ENCODE measurements at regions not wholly inside any gene's neighbourhood (a gene's known extent, or its start where the extent isn't known, plus 50 kb on each side); places are given as distances from the start of the nearest gene placed in this dataset.

DNA sequence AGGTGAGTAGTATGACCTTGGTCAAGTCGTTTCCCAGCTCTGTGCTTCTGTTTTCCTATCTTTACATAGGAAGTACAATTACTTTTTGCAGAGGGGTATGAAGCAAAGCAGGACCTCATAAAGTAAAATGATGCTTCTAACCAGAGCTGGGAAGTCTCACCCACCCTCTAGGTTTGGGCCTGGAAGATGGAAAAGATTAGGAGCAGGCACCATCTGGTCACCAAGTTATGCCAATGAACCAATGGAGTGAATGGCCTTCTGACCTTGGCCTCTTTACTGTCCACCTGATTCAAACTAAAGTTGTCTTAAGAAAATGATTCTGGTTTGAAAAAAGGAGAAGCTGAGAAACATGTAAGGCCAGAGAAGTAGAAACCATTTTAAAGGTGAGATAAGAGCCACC is 68.9 kb upstream of the CTNNBL1 start:
- TF ChIP-seq, protein P1, sequence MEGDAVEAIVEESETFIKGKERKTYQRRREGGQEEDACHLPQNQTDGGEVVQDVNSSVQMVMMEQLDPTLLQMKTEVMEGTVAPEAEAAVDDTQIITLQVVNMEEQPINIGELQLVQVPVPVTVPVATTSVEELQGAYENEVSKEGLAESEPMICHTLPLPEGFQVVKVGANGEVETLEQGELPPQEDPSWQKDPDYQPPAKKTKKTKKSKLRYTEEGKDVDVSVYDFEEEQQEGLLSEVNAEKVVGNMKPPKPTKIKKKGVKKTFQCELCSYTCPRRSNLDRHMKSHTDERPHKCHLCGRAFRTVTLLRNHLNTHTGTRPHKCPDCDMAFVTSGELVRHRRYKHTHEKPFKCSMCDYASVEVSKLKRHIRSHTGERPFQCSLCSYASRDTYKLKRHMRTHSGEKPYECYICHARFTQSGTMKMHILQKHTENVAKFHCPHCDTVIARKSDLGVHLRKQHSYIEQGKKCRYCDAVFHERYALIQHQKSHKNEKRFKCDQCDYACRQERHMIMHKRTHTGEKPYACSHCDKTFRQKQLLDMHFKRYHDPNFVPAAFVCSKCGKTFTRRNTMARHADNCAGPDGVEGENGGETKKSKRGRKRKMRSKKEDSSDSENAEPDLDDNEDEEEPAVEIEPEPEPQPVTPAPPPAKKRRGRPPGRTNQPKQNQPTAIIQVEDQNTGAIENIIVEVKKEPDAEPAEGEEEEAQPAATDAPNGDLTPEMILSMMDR (IDR thresholded peaks at IDR 0.05) = no peak
- TF ChIP-seq POLR2A (IDR thresholded peaks at IDR 0.05) = no peak
